HG03575 (cell line): ENCODE measurements at regions not wholly inside any gene's neighbourhood (a gene's known extent, or its start where the extent isn't known, plus 50 kb on each side); places are given as distances from the start of the nearest gene placed in this dataset.

Source experiments
- ATAC-seq: cut with Tn5 transposase; IDR thresholded peaks from one replicate; pipeline ENCODE4 v1.9.1; 2021; ENCODE audit not compliant: unreplicated experiment, insufficient number of reproducible peaks, low FRiP score; ENCODE audit errors: extremely low read depth

- ATAC-seq = no peak
Measured at GRCh38 chr6:203661-204060, 88.6 kb upstream of the DUSP22 start.

- ATAC-seq = no peak
Measured at GRCh38 chr6:206264-206663, 86.0 kb upstream of the DUSP22 start.

GRCh38 chr6:208364-208763 lies 83.9 kb upstream of the DUSP22 start:
- no peak for ATAC-seq

- ATAC-seq = no peak
Measured at GRCh38 chr6:208938-209337, 83.3 kb upstream of the DUSP22 start.

- no peak for ATAC-seq
Measured at GRCh38 chr6:209432-210103, 82.7 kb upstream of the DUSP22 start.

- no peak for ATAC-seq
Measured at GRCh38 chr6:210104-210456, 82.2 kb upstream of the DUSP22 start.

GRCh38 chr6:210778-211374 lies 81.4 kb upstream of the DUSP22 start:
- ATAC-seq = no peak

GRCh38 chr6:211871-212497 lies 80.3 kb upstream of the DUSP22 start:
- no peak for ATAC-seq

- ATAC-seq = no peak
Measured at GRCh38 chr6:213284-213683, 79.0 kb upstream of the DUSP22 start.

GRCh38 chr6:214428-214827 lies 77.9 kb upstream of the DUSP22 start:
- ATAC-seq = no peak

GRCh38 chr6:215335-216034 lies 76.8 kb upstream of the DUSP22 start:
- no peak for ATAC-seq

- ATAC-seq = no peak
Measured at GRCh38 chr6:217048-217659, 75.1 kb upstream of the DUSP22 start.

- ATAC-seq = no peak
Measured at GRCh38 chr6:218153-219018, 73.9 kb upstream of the DUSP22 start.

GRCh38 chr6:219019-219570 lies 73.2 kb upstream of the DUSP22 start:
- ATAC-seq = no peak

GRCh38 chr6:219641-220198 lies 72.6 kb upstream of the DUSP22 start:
- no peak for ATAC-seq

GRCh38 chr6:220312-220711 lies 72.0 kb upstream of the DUSP22 start:
- ATAC-seq = no peak

- ATAC-seq = no peak
Measured at GRCh38 chr6:220721-221475, 71.4 kb upstream of the DUSP22 start.
